ENCODE measurements at regions not wholly inside any gene's neighbourhood (a gene's known extent, or its start where the extent isn't known, plus 50 kb on each side); places are given as distances from the start of the nearest gene placed in this dataset.

GRCh38 chr12:46087916-46088439, 97.6 kb upstream of the SCAF11 start:
- TF ChIP-seq CTCF (IDR thresholded peaks at IDR 0.05; ENCODE audit: extremely low read depth in 1 of 2, insufficient read depth in 1 of 2, low read depth in 1 of 2, low read length in 2 of 2) (no peak), FOS (IDR thresholded peaks at IDR 0.05; ENCODE audit: borderline replicate concordance, insufficient read depth, low read length) (no peak)

Data from endothelial cell of umbilical vein (primary cell).